ENCODE measurements at regions not wholly inside any gene's neighbourhood (a gene's known extent, or its start where the extent isn't known, plus 50 kb on each side); places are given as distances from the start of the nearest gene placed in this dataset.
A peak's percentile ranks its signal among the peaks of the same experiment; 100 is the strongest.

DNA sequence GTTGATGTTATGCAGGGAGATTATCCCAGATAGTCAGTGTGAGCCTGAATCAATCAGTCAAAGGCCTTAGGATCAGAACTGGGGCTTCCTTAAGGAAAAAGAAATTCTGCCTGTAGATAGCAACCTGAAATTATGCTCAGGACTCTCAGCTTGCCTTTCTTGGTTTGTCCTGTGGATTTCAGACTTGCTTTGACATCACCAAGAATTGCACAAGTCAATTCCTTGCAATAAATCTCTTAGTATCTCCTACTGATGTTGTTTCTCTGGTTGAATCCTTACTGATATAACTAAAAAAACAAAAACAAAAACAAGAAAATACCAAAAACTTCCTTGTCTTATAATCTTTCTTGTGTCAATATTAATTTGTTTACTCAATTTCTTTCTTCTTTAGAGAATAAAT is 258.9 kb upstream of the TCF21 start:
- Histone ChIP-seq H3K9me3 (ENCODE audit: insufficient read depth, low read depth, low read length) (no peaks in the 10 kb centered on the region), H3K23ac (ENCODE audit: low read length) (no peak overlapping the region), H2AK5ac (ENCODE audit: low read length) (no peak overlapping the region), H3K4me1 (ENCODE audit: control insufficient read depth in 1 of 2, insufficient read depth in 2 of 2, low read length in 2 of 2) (peaks cover 1 to 2% of the 10 kb centered on the region in 2 experiments), H3K27me3 (ENCODE audit: insufficient read depth, low read length) (no peaks in the 10 kb centered on the region), H2BK12ac (ENCODE audit: low read length) (no peak overlapping the region), H3K27ac (ENCODE audit: low read depth, low read length) (no peak overlapping the region), H3K4ac (ENCODE audit: low read depth, low read length) (no peak overlapping the region), H3K4me2 (ENCODE audit: low read length) (no peak overlapping the region), H4K12ac (ENCODE audit: low read depth, low read length) (no peak overlapping the region), H3K79me2 (ENCODE audit: control insufficient read depth, insufficient read depth, low read length, poor library complexity) (no peaks in the 10 kb centered on the region), H3K9ac (ENCODE audit: low read length) (no peak overlapping the region), H4K91ac (ENCODE audit: low read depth, low read length) (no peak overlapping the region), H3K79me1 (ENCODE audit: low read length) (no peaks in the 10 kb centered on the region), H3K18ac (ENCODE audit: low read length) (no peak overlapping the region), H4K8ac (ENCODE audit: low read depth, low read length) (no peak overlapping the region), H3K4me3 (ENCODE audit: low read depth, low read length) (no peak overlapping the region), H3K36me3 (ENCODE audit: control insufficient read depth in 1 of 2, insufficient read depth in 2 of 2, low read length in 2 of 2) (no peaks in the 10 kb centered on the region), H2BK5ac (ENCODE audit: low read depth, low read length, poor library complexity) (no peak overlapping the region), H3K14ac (ENCODE audit: low read length) (no peak overlapping the region), H2BK120ac (ENCODE audit: insufficient read depth, low read length, poor library complexity) (no peak overlapping the region), H2AFZ (ENCODE audit: insufficient read depth, low read length, poor library complexity) (no peak overlapping the region)
- DNase-seq: no peak

DNA sequence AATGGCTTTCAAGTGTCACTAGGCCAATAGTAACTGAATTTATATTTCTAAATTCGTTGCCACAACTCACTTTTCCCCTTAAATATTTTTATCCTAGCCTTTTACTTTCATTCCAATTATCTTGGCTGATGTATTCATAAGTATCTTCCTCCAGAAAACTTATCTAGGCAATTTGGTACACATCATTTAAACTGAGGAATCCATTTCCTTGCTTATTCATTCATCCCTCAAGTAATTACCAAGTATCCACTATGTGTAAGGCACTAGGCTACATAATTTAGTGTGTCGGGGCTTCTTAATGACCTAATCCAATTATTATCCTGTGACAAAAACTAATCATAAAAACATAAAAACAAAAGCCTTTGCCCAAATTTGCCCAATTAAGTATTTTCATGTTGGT is 258.3 kb upstream of the TCF21 start:
- H4K8ac ChIP-seq (ENCODE audit: low read depth, low read length): no peak overlapping the region
- H3K79me2 ChIP-seq (ENCODE audit: control insufficient read depth, insufficient read depth, low read length, poor library complexity): no peaks in the 10 kb centered on the region
- no peaks in the 10 kb centered on the region for H3K9me3 ChIP-seq (ENCODE audit: insufficient read depth, low read depth, low read length)
- H2BK12ac ChIP-seq (ENCODE audit: low read length): no peak overlapping the region
- no peak overlapping the region for H3K4ac ChIP-seq (ENCODE audit: low read depth, low read length)
- no peak overlapping the region for H3K4me3 ChIP-seq (ENCODE audit: low read depth, low read length)
- H3K36me3 ChIP-seq (ENCODE audit: control insufficient read depth in 1 of 2, insufficient read depth in 2 of 2, low read length in 2 of 2): no peaks in the 10 kb centered on the region
- no peak overlapping the region for H3K23ac ChIP-seq (ENCODE audit: low read length)
- no peak overlapping the region for H4K12ac ChIP-seq (ENCODE audit: low read depth, low read length)
- no peak for DNase-seq
- WGBS (ENCODE audit: extremely low coverage, insufficient coverage, insufficient read length): no CpG with 5 or more reads among the region's 2 CpGs
- H4K91ac ChIP-seq (ENCODE audit: low read depth, low read length): no peak overlapping the region
- H2BK5ac ChIP-seq (ENCODE audit: low read depth, low read length, poor library complexity): no peak overlapping the region
- no peak overlapping the region for H3K9ac ChIP-seq (ENCODE audit: low read length)
- H3K18ac ChIP-seq (ENCODE audit: low read length): no peak overlapping the region
- H3K79me1 ChIP-seq (ENCODE audit: low read length): no peaks in the 10 kb centered on the region
- no peak overlapping the region for H2AFZ ChIP-seq (ENCODE audit: insufficient read depth, low read length, poor library complexity)
- no peak overlapping the region for H2AK5ac ChIP-seq (ENCODE audit: low read length)
- H3K4me2 ChIP-seq (ENCODE audit: low read length): no peak overlapping the region
- no peak overlapping the region for H3K27ac ChIP-seq (ENCODE audit: low read depth, low read length)
- no peak overlapping the region for H3K14ac ChIP-seq (ENCODE audit: low read length)
- H3K4me1 ChIP-seq (ENCODE audit: control insufficient read depth in 1 of 2, insufficient read depth in 2 of 2, low read length in 2 of 2): peaks cover 1 to 2% of the 10 kb centered on the region in 2 experiments
- H3K27me3 ChIP-seq (ENCODE audit: insufficient read depth, low read length): no peaks in the 10 kb centered on the region
- H2BK120ac ChIP-seq (ENCODE audit: insufficient read depth, low read length, poor library complexity): no peak overlapping the region

DNA sequence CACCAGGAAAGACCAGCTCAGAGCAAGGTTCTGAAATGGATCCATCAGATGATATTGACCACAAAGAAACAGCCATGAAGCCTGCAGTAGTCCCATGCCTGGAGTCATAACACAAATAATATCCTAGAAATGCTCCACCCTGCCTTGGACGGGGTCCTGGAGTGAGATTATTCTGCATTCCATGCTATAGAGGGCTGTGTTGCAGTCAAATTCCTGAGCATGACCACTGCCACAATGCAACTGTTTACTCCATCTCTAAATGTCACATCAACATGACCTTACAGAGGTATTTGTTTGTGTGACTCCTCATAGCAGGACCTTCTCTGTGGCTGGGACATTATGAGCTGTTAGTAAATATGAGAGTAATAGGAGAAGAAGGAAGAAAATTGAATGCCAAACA is 257.5 kb upstream of the TCF21 start:
- H2BK12ac ChIP-seq (ENCODE audit: low read length): no peak overlapping the region
- no peak overlapping the region for H4K8ac ChIP-seq (ENCODE audit: low read depth, low read length)
- H2AK5ac ChIP-seq (ENCODE audit: low read length): no peak overlapping the region
- no peak overlapping the region for H3K23ac ChIP-seq (ENCODE audit: low read length)
- no peak overlapping the region for H3K4ac ChIP-seq (ENCODE audit: low read depth, low read length)
- H2BK5ac ChIP-seq (ENCODE audit: low read depth, low read length, poor library complexity): no peak overlapping the region
- H3K27ac ChIP-seq (ENCODE audit: low read depth, low read length): no peak overlapping the region
- H4K12ac ChIP-seq (ENCODE audit: low read depth, low read length): no peak overlapping the region
- WGBS (ENCODE audit: extremely low coverage, insufficient coverage, insufficient read length): no CpG with 5 or more reads among the region's 1 CpG
- H3K9me3 ChIP-seq (ENCODE audit: insufficient read depth, low read depth, low read length): no peaks in the 10 kb centered on the region
- no peak overlapping the region for H3K14ac ChIP-seq (ENCODE audit: low read length)
- H4K91ac ChIP-seq (ENCODE audit: low read depth, low read length): no peak overlapping the region
- no peaks in the 10 kb centered on the region for H3K79me1 ChIP-seq (ENCODE audit: low read length)
- H3K36me3 ChIP-seq (ENCODE audit: control insufficient read depth in 1 of 2, insufficient read depth in 2 of 2, low read length in 2 of 2): no peaks in the 10 kb centered on the region
- no peaks in the 10 kb centered on the region for H3K79me2 ChIP-seq (ENCODE audit: control insufficient read depth, insufficient read depth, low read length, poor library complexity)
- no peak overlapping the region for H2BK120ac ChIP-seq (ENCODE audit: insufficient read depth, low read length, poor library complexity)
- H3K4me2 ChIP-seq (ENCODE audit: low read length): no peak overlapping the region
- H2AFZ ChIP-seq (ENCODE audit: insufficient read depth, low read length, poor library complexity): no peak overlapping the region
- H3K27me3 ChIP-seq (ENCODE audit: insufficient read depth, low read length): no peaks in the 10 kb centered on the region
- no peak overlapping the region for H3K9ac ChIP-seq (ENCODE audit: low read length)
- H3K18ac ChIP-seq (ENCODE audit: low read length): no peak overlapping the region
- no peak overlapping the region for H3K4me3 ChIP-seq (ENCODE audit: low read depth, low read length)
- H3K4me1 ChIP-seq (ENCODE audit: control insufficient read depth in 1 of 2, insufficient read depth in 2 of 2, low read length in 2 of 2): peaks cover 1 to 2% of the 10 kb centered on the region in 2 experiments
- peak in 1 of 2 donors; percentile 3 for DNase-seq

GRCh38 chr6:133632206-133632605 is 256.7 kb upstream of the TCF21 start:
- H3K4ac ChIP-seq (ENCODE audit: low read depth, low read length): no peak overlapping the region
- no peak overlapping the region for H2BK5ac ChIP-seq (ENCODE audit: low read depth, low read length, poor library complexity)
- no peaks in the 10 kb centered on the region for H3K27me3 ChIP-seq (ENCODE audit: insufficient read depth, low read length)
- H2AFZ ChIP-seq (ENCODE audit: insufficient read depth, low read length, poor library complexity): no peak overlapping the region
- no peak overlapping the region for H3K4me3 ChIP-seq (ENCODE audit: low read depth, low read length)
- H3K23ac ChIP-seq (ENCODE audit: low read length): peak overlapping the region; percentile 77
- H4K12ac ChIP-seq (ENCODE audit: low read depth, low read length): no peak overlapping the region
- no peaks in the 10 kb centered on the region for H3K79me1 ChIP-seq (ENCODE audit: low read length)
- H3K4me2 ChIP-seq (ENCODE audit: low read length): no peak overlapping the region
- H2BK120ac ChIP-seq (ENCODE audit: insufficient read depth, low read length, poor library complexity): no peak overlapping the region
- H2AK5ac ChIP-seq (ENCODE audit: low read length): no peak overlapping the region
- no peak overlapping the region for H3K9ac ChIP-seq (ENCODE audit: low read length)
- no peak overlapping the region for H4K8ac ChIP-seq (ENCODE audit: low read depth, low read length)
- no peak overlapping the region for H4K91ac ChIP-seq (ENCODE audit: low read depth, low read length)
- no peak for DNase-seq
- peaks cover 1 to 2% of the 10 kb centered on the region in 2 experiments for H3K4me1 ChIP-seq (ENCODE audit: control insufficient read depth in 1 of 2, insufficient read depth in 2 of 2, low read length in 2 of 2)
- WGBS (ENCODE audit: extremely low coverage, insufficient coverage, insufficient read length): no CpG with 5 or more reads among the region's 2 CpGs
- no peak overlapping the region for H3K14ac ChIP-seq (ENCODE audit: low read length)
- H2BK12ac ChIP-seq (ENCODE audit: low read length): no peak overlapping the region
- no peaks in the 10 kb centered on the region for H3K79me2 ChIP-seq (ENCODE audit: control insufficient read depth, insufficient read depth, low read length, poor library complexity)
- H3K18ac ChIP-seq (ENCODE audit: low read length): no peak overlapping the region
- no peaks in the 10 kb centered on the region for H3K9me3 ChIP-seq (ENCODE audit: insufficient read depth, low read depth, low read length)
- H3K36me3 ChIP-seq (ENCODE audit: control insufficient read depth in 1 of 2, insufficient read depth in 2 of 2, low read length in 2 of 2): no peaks in the 10 kb centered on the region
- no peak overlapping the region for H3K27ac ChIP-seq (ENCODE audit: low read depth, low read length)
